GM12891 (cell line): ENCODE measurements at regions not wholly inside any gene's neighbourhood (a gene's known extent, or its start where the extent isn't known, plus 50 kb on each side); places are given as distances from the start of the nearest gene placed in this dataset.

Experiments
- DNase-seq: peaks from one replicate; pipeline ENCODE4 v3.0.0; 2011; ENCODE audit warnings: low spot score; ENCODE audit not compliant: insufficient read length
- FAIRE-seq: peaks from 2 replicates; lab custom pipeline; 2011; peaks lifted over from hg19 to GRCh38; lab: Jason Lieb, UNC
- PAX5 ChIP-seq: IDR thresholded peaks from 2 replicates; pipeline ENCODE4 v1.6.1; 2011; ENCODE audit warnings: low read length, moderate library complexity, mild to moderate bottlenecking; ENCODE audit not compliant: insufficient read depth, severe bottlenecking
- POLR2A ChIP-seq: IDR thresholded peaks from 2 replicates; pipeline ENCODE4 v1.6.1; 2011; ENCODE audit warnings: low read depth, low read length, control low read depth
- POLR2AphosphoS5 ChIP-seq: IDR thresholded peaks from 2 replicates; pipeline ENCODE4 v1.6.1; 2011; ENCODE audit warnings: low read depth, low read length, control low read depth
- POU2F2 ChIP-seq: IDR thresholded peaks from 2 replicates; pipeline ENCODE4 v1.6.1; 2011; ENCODE audit warnings: low read depth, mild to moderate bottlenecking, control low read depth, low read length, moderate library complexity
- SPI1 ChIP-seq: IDR thresholded peaks from 2 replicates; pipeline ENCODE4 v1.6.1; 2011; ENCODE audit warnings: low read depth, low read length, control low read depth
- TAF1 ChIP-seq: IDR thresholded peaks from 2 replicates; pipeline ENCODE4 v1.6.1; 2011; ENCODE audit warnings: low read depth, low read length, control low read depth

GRCh38 chr9:12640016-12640587, 53.1 kb upstream of the TYRP1 start:
- DNase-seq: no peak
- no peak for FAIRE-seq
- no peak for TF ChIP-seq PAX5
- TF ChIP-seq TAF1: no peak
- no peak for TF ChIP-seq POLR2A
- TF ChIP-seq SPI1: no peak
- no peak for TF ChIP-seq POLR2AphosphoS5
- TF ChIP-seq POU2F2: no peak

GRCh38 chr9:12640866-12641636, 52.1 kb upstream of the TYRP1 start:
- TF ChIP-seq POU2F2 (no peak), POLR2A (no peak), POLR2AphosphoS5 (no peak), TAF1 (no peak), PAX5 (no peak), SPI1 (no peak)
- DNase-seq (no peak), FAIRE-seq (no peak)
